GM12892 (cell line): ENCODE measurements at regions not wholly inside any gene's neighbourhood (a gene's known extent, or its start where the extent isn't known, plus 50 kb on each side); places are given as distances from the start of the nearest gene placed in this dataset.

Source experiments
- POLR2A ChIP-seq: IDR thresholded peaks from 2 replicates; pipeline ENCODE4 v1.6.1; 2011; ENCODE audit warnings: low read depth, low read length, control low read depth
- POLR2AphosphoS5 ChIP-seq: IDR thresholded peaks from 2 replicates; pipeline ENCODE4 v1.6.1; 2011; ENCODE audit warnings: low read depth, low read length, control low read depth

- TF ChIP-seq POLR2AphosphoS5 (no peak), POLR2A (no peak)
Observed at GRCh38 chr5:106205916-106206571, 1464.7 kb downstream of the EFNA5 start.
